ENCODE measurements at regions not wholly inside any gene's neighbourhood (a gene's known extent, or its start where the extent isn't known, plus 50 kb on each side); places are given as distances from the start of the nearest gene placed in this dataset.

GRCh38 chr18:40769786-40770185 lies 1185.2 kb upstream of the PIK3C3 start:
- H3K4me1 ChIP-seq (ENCODE audit: insufficient read depth, low read length): no peaks in the 10 kb centered on the region
- no peak overlapping the region for H3K4me3 Mint-ChIP-seq (ENCODE audit: unreplicated experiment)
- no peak overlapping the region for H3K9ac ChIP-seq (ENCODE audit: low read length)
- no peaks in the 10 kb centered on the region for H3K27me3 Mint-ChIP-seq (ENCODE audit: low read depth, unreplicated experiment)
- no peak overlapping the region for H3K27ac ChIP-seq (ENCODE audit: low read depth, low read length)
- no peaks in the 10 kb centered on the region for H3K36me3 Mint-ChIP-seq (ENCODE audit: low read depth, unreplicated experiment)
- no peaks in the 10 kb centered on the region for H3K4me1 Mint-ChIP-seq (ENCODE audit: low read depth, unreplicated experiment)
- H3K27ac Mint-ChIP-seq (ENCODE audit: unreplicated experiment): no peak overlapping the region
- TF ChIP-seq EZH2 (IDR thresholded peaks at IDR 0.05; ENCODE audit: insufficient read depth, low read length) (no peak), CTCF (IDR thresholded peaks at IDR 0.05; ENCODE audit: insufficient read depth, low read depth, low read length) (no peak)
- no peak overlapping the region for H2AFZ ChIP-seq (ENCODE audit: low read depth, low read length)
- no peaks in the 10 kb centered on the region for H3K9me3 Mint-ChIP-seq (ENCODE audit: unreplicated experiment)
- H3K36me3 ChIP-seq (ENCODE audit: insufficient read depth, low read length): no peaks in the 10 kb centered on the region
- H3K4me3 ChIP-seq (ENCODE audit: insufficient read depth, low read depth, low read length): no peak overlapping the region
- no peaks in the 10 kb centered on the region for H3K79me2 ChIP-seq (ENCODE audit: insufficient read depth, low read length)
- no peak for FAIRE-seq
- DNase-seq (ENCODE audit: low read depth): no peak
- H3K9me3 ChIP-seq (ENCODE audit: insufficient read depth, low read depth, low read length): no peaks in the 10 kb centered on the region
- no peaks in the 10 kb centered on the region for H4K20me1 ChIP-seq (ENCODE audit: insufficient read depth, low read length)
- no peak overlapping the region for H3K4me2 ChIP-seq (ENCODE audit: low read length)
- no peaks in the 10 kb centered on the region for H3K27me3 ChIP-seq (ENCODE audit: insufficient read depth, low read length)

GRCh38 chr18:40760251-40760650 lies 1194.8 kb upstream of the PIK3C3 start:
- H3K4me1 Mint-ChIP-seq (ENCODE audit: low read depth, unreplicated experiment): no peaks in the 10 kb centered on the region
- no peaks in the 10 kb centered on the region for H3K79me2 ChIP-seq (ENCODE audit: insufficient read depth, low read length)
- H3K36me3 Mint-ChIP-seq (ENCODE audit: low read depth, unreplicated experiment): no peaks in the 10 kb centered on the region
- no peaks in the 10 kb centered on the region for H3K36me3 ChIP-seq (ENCODE audit: insufficient read depth, low read length)
- no peak overlapping the region for H3K4me2 ChIP-seq (ENCODE audit: low read length)
- H3K27ac ChIP-seq (ENCODE audit: low read depth, low read length): no peak overlapping the region
- H3K9me3 Mint-ChIP-seq (ENCODE audit: unreplicated experiment): no peaks in the 10 kb centered on the region
- H3K9ac ChIP-seq (ENCODE audit: low read length): no peak overlapping the region
- DNase-seq (ENCODE audit: low read depth) (no peak), FAIRE-seq (no peak)
- H4K20me1 ChIP-seq (ENCODE audit: insufficient read depth, low read length): no peaks in the 10 kb centered on the region
- no peaks in the 10 kb centered on the region for H3K27me3 ChIP-seq (ENCODE audit: insufficient read depth, low read length)
- H3K4me3 Mint-ChIP-seq (ENCODE audit: unreplicated experiment): no peak overlapping the region
- H3K4me1 ChIP-seq (ENCODE audit: insufficient read depth, low read length): no peaks in the 10 kb centered on the region
- no peaks in the 10 kb centered on the region for H3K27me3 Mint-ChIP-seq (ENCODE audit: low read depth, unreplicated experiment)
- H3K27ac Mint-ChIP-seq (ENCODE audit: unreplicated experiment): no peak overlapping the region
- TF ChIP-seq EZH2 (IDR thresholded peaks at IDR 0.05; ENCODE audit: insufficient read depth, low read length): no peak
- TF ChIP-seq CTCF (IDR thresholded peaks at IDR 0.05; ENCODE audit: insufficient read depth, low read depth, low read length): no peak
- H3K9me3 ChIP-seq (ENCODE audit: insufficient read depth, low read depth, low read length): no peaks in the 10 kb centered on the region
- H2AFZ ChIP-seq (ENCODE audit: low read depth, low read length): no peak overlapping the region
- H3K4me3 ChIP-seq (ENCODE audit: insufficient read depth, low read depth, low read length): no peak overlapping the region

GRCh38 chr18:40754477-40754876 lies 1200.6 kb upstream of the PIK3C3 start:
- Histone ChIP-seq H4K20me1 (ENCODE audit: insufficient read depth, low read length) (no peaks in the 10 kb centered on the region), H3K36me3 (ENCODE audit: insufficient read depth, low read length) (no peaks in the 10 kb centered on the region), H3K4me3 (ENCODE audit: insufficient read depth, low read depth, low read length) (no peak overlapping the region), H3K4me2 (ENCODE audit: low read length) (no peak overlapping the region), H3K9me3 (ENCODE audit: insufficient read depth, low read depth, low read length) (no peaks in the 10 kb centered on the region), H3K79me2 (ENCODE audit: insufficient read depth, low read length) (no peaks in the 10 kb centered on the region), H3K4me1 (ENCODE audit: insufficient read depth, low read length) (no peaks in the 10 kb centered on the region), H3K27ac (ENCODE audit: low read depth, low read length) (no peak overlapping the region), H2AFZ (ENCODE audit: low read depth, low read length) (no peak overlapping the region), H3K27me3 (ENCODE audit: insufficient read depth, low read length) (no peaks in the 10 kb centered on the region), H3K9ac (ENCODE audit: low read length) (no peak overlapping the region)
- no peak for DNase-seq (ENCODE audit: low read depth)
- no peak overlapping the region for H3K4me3 Mint-ChIP-seq (ENCODE audit: unreplicated experiment)
- no peaks in the 10 kb centered on the region for H3K4me1 Mint-ChIP-seq (ENCODE audit: low read depth, unreplicated experiment)
- H3K9me3 Mint-ChIP-seq (ENCODE audit: unreplicated experiment): no peaks in the 10 kb centered on the region
- H3K36me3 Mint-ChIP-seq (ENCODE audit: low read depth, unreplicated experiment): no peaks in the 10 kb centered on the region
- H3K27me3 Mint-ChIP-seq (ENCODE audit: low read depth, unreplicated experiment): no peaks in the 10 kb centered on the region
- TF ChIP-seq CTCF (IDR thresholded peaks at IDR 0.05; ENCODE audit: insufficient read depth, low read depth, low read length) (no peak), EZH2 (IDR thresholded peaks at IDR 0.05; ENCODE audit: insufficient read depth, low read length) (no peak)
- no peak overlapping the region for H3K27ac Mint-ChIP-seq (ENCODE audit: unreplicated experiment)
- FAIRE-seq: no peak
